ENCODE measurements at regions not wholly inside any gene's neighbourhood (a gene's known extent, or its start where the extent isn't known, plus 50 kb on each side); places are given as distances from the start of the nearest gene placed in this dataset.
A peak's percentile ranks its signal among the peaks of the same experiment; 100 is the strongest.

DNA sequence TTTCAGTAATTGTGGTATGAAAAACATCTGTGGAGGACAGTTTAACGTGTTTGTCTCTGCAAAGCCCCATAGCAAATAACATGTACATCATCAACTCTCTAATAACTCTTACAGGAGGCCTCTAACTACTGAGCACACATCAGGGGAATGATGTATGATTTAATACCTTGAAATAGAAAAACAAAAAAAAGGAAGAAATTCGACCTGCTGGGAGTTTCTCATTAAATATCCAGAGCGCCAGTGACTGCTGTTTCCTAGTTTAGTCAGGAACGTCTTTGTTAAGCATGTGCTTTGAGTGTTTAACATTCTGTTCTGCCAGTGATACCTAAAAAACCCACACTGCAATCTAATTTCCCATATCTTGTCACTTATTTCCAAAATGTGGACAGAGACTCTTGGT is 235.4 kb downstream of the PCDH20 start:
- Mint-ChIP-seq H3K36me3 (no peaks in the 10 kb centered on the region), H3K27ac (no peak overlapping the region), H3K9me3 (peaks cover 2 to 3% (median 2%) of the 10 kb centered on the region in 3 donors), H3K27me3 (no peaks in the 10 kb centered on the region), H3K4me1 (no peaks in the 10 kb centered on the region), H3K4me3 (no peak overlapping the region)

DNA sequence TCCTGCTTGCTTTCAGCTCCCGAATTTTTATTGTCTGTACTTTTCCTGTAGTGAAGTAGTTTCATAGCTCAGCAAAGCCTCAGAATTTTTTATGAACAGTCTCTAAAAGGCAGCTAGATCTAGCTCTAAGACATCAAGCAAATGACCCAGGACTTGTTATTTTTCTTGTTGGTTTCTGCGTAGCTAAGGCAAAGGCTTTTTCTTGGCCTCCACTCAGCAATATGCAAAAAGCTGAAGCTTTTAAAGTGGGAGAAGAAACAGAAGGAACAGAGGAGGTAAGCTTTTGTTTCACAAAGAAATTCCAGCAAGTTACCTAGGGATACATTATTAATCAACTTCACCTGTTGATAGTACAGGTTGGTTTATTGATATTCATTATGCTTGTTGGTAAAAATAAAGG is 235.9 kb downstream of the PCDH20 start:
- Mint-ChIP-seq H3K36me3 (no peaks in the 10 kb centered on the region), H3K9me3 (peaks cover 2 to 3% (median 3%) of the 10 kb centered on the region in 3 donors), H3K4me3 (no peak overlapping the region), H3K27me3 (no peaks in the 10 kb centered on the region), H3K4me1 (no peaks in the 10 kb centered on the region), H3K27ac (no peak overlapping the region)

- H3K27ac Mint-ChIP-seq, result no peak overlapping the region
- H3K4me1 Mint-ChIP-seq, result no peaks in the 10 kb centered on the region
- no peaks in the 10 kb centered on the region for H3K27me3 Mint-ChIP-seq
- H3K9me3 Mint-ChIP-seq, result peaks cover 0 to 4% (median 3%) of the 10 kb centered on the region in 3 donors
- H3K36me3 Mint-ChIP-seq, result no peaks in the 10 kb centered on the region
- no peak overlapping the region for H3K4me3 Mint-ChIP-seq
These were observed 244.8 kb downstream of the PCDH20 start for GRCh38 chr13:61170856-61171255.

- H3K4me3 Mint-ChIP-seq, result no peak overlapping the region
- H3K27me3 Mint-ChIP-seq, result no peaks in the 10 kb centered on the region
- no peak overlapping the region for H3K27ac Mint-ChIP-seq
- no peaks in the 10 kb centered on the region for H3K4me1 Mint-ChIP-seq
- H3K9me3 Mint-ChIP-seq, result peaks cover 2 to 5% (median 5%) of the 10 kb centered on the region in 3 donors
- no peaks in the 10 kb centered on the region for H3K36me3 Mint-ChIP-seq
These were observed 253.0 kb downstream of the PCDH20 start for GRCh38 chr13:61162636-61163035.

GRCh38 chr13:61162106-61162505 is 253.5 kb downstream of the PCDH20 start:
- no peak overlapping the region for H3K4me3 Mint-ChIP-seq
- H3K36me3 Mint-ChIP-seq, result no peaks in the 10 kb centered on the region
- H3K9me3 Mint-ChIP-seq, result peaks cover 2 to 5% (median 5%) of the 10 kb centered on the region in 3 donors
- no peak overlapping the region for H3K27ac Mint-ChIP-seq
- no peaks in the 10 kb centered on the region for H3K4me1 Mint-ChIP-seq
- H3K27me3 Mint-ChIP-seq, result no peaks in the 10 kb centered on the region

GRCh38 chr13:61156753-61157152 is 258.9 kb downstream of the PCDH20 start:
- Mint-ChIP-seq H3K4me1 (no peaks in the 10 kb centered on the region), H3K4me3 (no peak overlapping the region)

GRCh38 chr13:61151062-61151461 is 264.6 kb downstream of the PCDH20 start:
- H3K4me1 Mint-ChIP-seq, result no peaks in the 10 kb centered on the region
- H3K9me3 Mint-ChIP-seq, result peaks cover 2 to 10% (median 6%) of the 10 kb centered on the region in 3 donors
- H3K27ac Mint-ChIP-seq, result no peak overlapping the region
- no peak overlapping the region for H3K4me3 Mint-ChIP-seq
- H3K36me3 Mint-ChIP-seq, result no peaks in the 10 kb centered on the region
- no peaks in the 10 kb centered on the region for H3K27me3 Mint-ChIP-seq

More at GRCh38 chr13:61156753-61157152, 258.9 kb downstream of the PCDH20 start:
- Mint-ChIP-seq H3K27ac (no peak overlapping the region), H3K27me3 (no peaks in the 10 kb centered on the region), H3K36me3 (no peaks in the 10 kb centered on the region), H3K9me3 (peaks cover 0 to 10% (median 5%) of the 10 kb centered on the region in 3 donors)

DNA sequence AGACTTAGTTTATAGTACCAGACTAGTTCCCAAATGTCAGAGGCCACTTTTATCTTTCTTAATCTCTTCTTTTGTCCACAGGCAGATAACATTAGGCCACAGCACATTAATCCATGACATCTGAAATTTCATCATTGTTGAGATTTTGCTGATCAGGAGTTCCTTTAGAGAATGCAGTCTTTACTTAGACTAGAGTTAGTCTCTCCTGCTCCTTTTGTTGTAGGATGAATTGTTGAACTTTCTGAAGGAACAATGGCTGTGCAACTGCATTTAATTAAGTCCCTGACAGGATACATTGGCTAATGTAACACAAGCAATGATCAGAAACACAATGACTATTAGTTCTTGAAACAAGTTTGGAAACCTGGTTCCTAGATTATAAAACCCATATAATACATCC is 266.3 kb downstream of the PCDH20 start:
- H3K36me3 Mint-ChIP-seq, result no peaks in the 10 kb centered on the region
- H3K4me1 Mint-ChIP-seq, result no peaks in the 10 kb centered on the region
- no peaks in the 10 kb centered on the region for H3K27me3 Mint-ChIP-seq
- no peak overlapping the region for H3K27ac Mint-ChIP-seq
- no peak overlapping the region for H3K4me3 Mint-ChIP-seq
- H3K9me3 Mint-ChIP-seq, result peaks cover 6 to 10% (median 6%) of the 10 kb centered on the region in 3 donors

DNA sequence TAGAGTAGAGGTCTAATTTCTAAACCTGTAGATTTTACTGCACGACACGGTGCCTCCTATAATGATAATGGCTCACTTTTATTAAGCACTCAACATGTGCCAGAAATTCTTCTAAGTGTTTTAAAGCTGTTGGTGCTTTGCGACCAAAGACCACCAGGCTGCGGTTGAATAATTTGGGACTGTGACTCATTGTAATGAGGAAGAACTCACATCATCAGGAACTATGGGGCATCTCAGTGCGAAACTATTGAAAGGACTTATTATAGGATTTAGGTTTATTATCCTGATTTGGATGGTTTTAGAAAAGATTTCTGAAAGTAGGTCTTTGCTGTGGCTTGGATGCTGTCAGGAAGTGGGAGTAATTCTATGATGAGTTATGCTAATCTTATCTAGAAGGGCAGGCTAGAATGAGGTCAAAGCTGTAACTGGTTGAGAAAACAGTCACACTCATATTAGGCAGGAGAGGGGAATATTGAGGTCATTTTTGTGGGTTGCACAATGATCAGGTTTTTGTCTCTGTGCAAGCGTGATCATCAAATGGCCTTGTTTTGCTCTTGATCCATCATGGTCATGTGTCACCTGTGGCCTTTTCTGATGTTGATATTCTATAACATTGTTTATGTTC is 266.8 kb downstream of the PCDH20 start:
- no peaks in the 10 kb centered on the region for H3K27me3 Mint-ChIP-seq
- H3K27ac Mint-ChIP-seq, result no peak overlapping the region
- H3K9me3 Mint-ChIP-seq, result peaks cover 3 to 10% (median 7%) of the 10 kb centered on the region in 3 donors
- H3K4me1 Mint-ChIP-seq, result no peaks in the 10 kb centered on the region
- H3K4me3 Mint-ChIP-seq, result no peak overlapping the region
- no peaks in the 10 kb centered on the region for H3K36me3 Mint-ChIP-seq

DNA sequence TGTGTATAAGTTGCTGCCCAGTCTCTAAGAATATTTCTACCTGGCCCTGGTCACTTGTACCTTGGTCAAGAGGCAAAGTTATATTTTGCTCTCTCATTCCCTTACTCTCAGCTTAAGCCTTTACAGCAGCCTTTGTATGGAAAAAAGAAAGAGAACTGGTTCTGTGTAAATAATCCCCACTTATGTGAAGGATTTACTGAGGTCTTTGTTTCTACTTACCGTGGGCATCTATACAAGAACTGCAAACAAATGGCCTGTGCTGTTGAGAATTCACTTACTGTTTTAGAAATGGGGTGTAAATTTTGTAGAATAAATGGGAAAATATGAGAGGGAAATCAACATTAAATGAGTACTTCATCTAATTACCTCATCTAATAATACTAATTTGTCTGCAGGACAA is 267.4 kb downstream of the PCDH20 start:
- Mint-ChIP-seq H3K9me3 (peaks cover under 1 to 10% (median 9%) of the 10 kb centered on the region in 3 donors), H3K36me3 (no peaks in the 10 kb centered on the region), H3K27me3 (no peaks in the 10 kb centered on the region), H3K27ac (no peak overlapping the region), H3K4me1 (no peaks in the 10 kb centered on the region), H3K4me3 (no peak overlapping the region)

DNA sequence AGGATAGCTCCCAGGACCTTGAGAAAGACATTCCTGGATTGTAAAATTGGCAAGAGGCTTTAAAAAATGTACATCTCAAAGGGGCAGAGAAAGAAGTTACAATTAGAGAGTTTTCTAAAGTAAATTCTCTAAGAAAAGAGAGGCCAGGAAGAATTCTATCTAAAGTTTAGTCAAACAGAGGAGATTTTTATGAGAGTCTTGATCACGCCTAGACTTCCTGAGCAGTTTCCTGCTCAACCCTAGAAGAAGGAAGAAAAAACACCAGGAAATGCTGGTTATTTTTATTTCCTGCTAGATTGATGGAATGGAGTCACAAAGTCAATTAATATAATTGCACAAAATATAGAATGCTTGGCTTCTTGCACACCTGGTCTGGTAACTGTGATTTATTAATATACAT is 269.1 kb downstream of the PCDH20 start:
- H3K4me1 Mint-ChIP-seq, result no peaks in the 10 kb centered on the region
- H3K27me3 Mint-ChIP-seq, result no peaks in the 10 kb centered on the region
- no peak overlapping the region for H3K4me3 Mint-ChIP-seq
- peaks cover 2% of the 10 kb centered on the region for H3K36me3 Mint-ChIP-seq
- H3K27ac Mint-ChIP-seq, result no peak overlapping the region
- H3K9me3 Mint-ChIP-seq, result peaks cover 2 to 10% (median 9%) of the 10 kb centered on the region in 3 donors

GRCh38 chr13:61146158-61146557 is 269.5 kb downstream of the PCDH20 start:
- Mint-ChIP-seq H3K27me3 (no peaks in the 10 kb centered on the region), H3K4me1 (no peaks in the 10 kb centered on the region), H3K4me3 (no peak overlapping the region), H3K27ac (no peak overlapping the region), H3K9me3 (peaks cover 2 to 10% (median 9%) of the 10 kb centered on the region in 3 donors), H3K36me3 (peaks cover 2% of the 10 kb centered on the region)

GRCh38 chr13:61144834-61145593 is 270.6 kb downstream of the PCDH20 start:
- no peak overlapping the region for H3K27ac Mint-ChIP-seq
- peaks cover 2 to 10% (median 9%) of the 10 kb centered on the region in 3 donors for H3K9me3 Mint-ChIP-seq
- H3K36me3 Mint-ChIP-seq, result peaks cover 2% of the 10 kb centered on the region
- no peak overlapping the region for H3K4me3 Mint-ChIP-seq
- H3K4me1 Mint-ChIP-seq, result no peaks in the 10 kb centered on the region
- no peaks in the 10 kb centered on the region for H3K27me3 Mint-ChIP-seq

GRCh38 chr13:61144301-61144700 is 271.3 kb downstream of the PCDH20 start:
- Mint-ChIP-seq H3K4me3 (peak overlapping the region in 1 of 4 donors; percentile 20), H3K27ac (no peak overlapping the region), H3K9me3 (peaks cover 2 to 10% (median 9%) of the 10 kb centered on the region in 3 donors), H3K36me3 (peaks cover 2% of the 10 kb centered on the region), H3K4me1 (no peaks in the 10 kb centered on the region), H3K27me3 (no peaks in the 10 kb centered on the region)

GRCh38 chr13:61142506-61142905 is 273.1 kb downstream of the PCDH20 start:
- H3K27ac Mint-ChIP-seq, result no peak overlapping the region
- no peaks in the 10 kb centered on the region for H3K27me3 Mint-ChIP-seq
- H3K4me1 Mint-ChIP-seq, result no peaks in the 10 kb centered on the region
- peaks cover 2 to 6% (median 5%) of the 10 kb centered on the region in 3 donors for H3K9me3 Mint-ChIP-seq
- no peak overlapping the region for H3K4me3 Mint-ChIP-seq
- H3K36me3 Mint-ChIP-seq, result peaks cover 2% of the 10 kb centered on the region

DNA sequence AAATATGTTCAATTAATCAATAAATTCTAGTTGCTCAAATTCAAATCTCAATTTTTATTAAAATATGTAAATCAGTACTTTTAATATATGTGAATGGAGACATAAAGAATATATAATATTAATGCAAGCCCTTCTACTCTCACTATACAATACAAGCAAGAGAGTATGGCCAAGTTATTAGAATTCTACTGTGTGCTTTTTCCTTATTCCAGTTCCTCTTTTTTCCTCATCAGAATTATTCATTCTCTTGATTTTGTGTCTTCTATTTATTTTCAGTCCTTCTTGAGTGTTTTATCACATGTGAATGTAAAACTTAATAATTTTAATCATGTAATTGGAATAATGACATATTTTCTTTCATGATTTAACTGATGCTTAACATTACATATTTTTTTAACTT is 276.8 kb downstream of the PCDH20 start:
- peaks cover 2% of the 10 kb centered on the region for H3K36me3 Mint-ChIP-seq
- H3K27ac Mint-ChIP-seq, result no peak overlapping the region
- no peaks in the 10 kb centered on the region for H3K27me3 Mint-ChIP-seq
- peaks cover 0 to 2% (median 2%) of the 10 kb centered on the region in 3 donors for H3K9me3 Mint-ChIP-seq
- H3K4me3 Mint-ChIP-seq, result no peak overlapping the region
- no peaks in the 10 kb centered on the region for H3K4me1 Mint-ChIP-seq
